ENCODE measurements at regions not wholly inside any gene's neighbourhood (a gene's known extent, or its start where the extent isn't known, plus 50 kb on each side); places are given as distances from the start of the nearest gene placed in this dataset.

GRCh38 chr4:31130930-31131329, 410.8 kb downstream of the PCDH7 start:
- no peak for DNase-seq
- H3K27ac Mint-ChIP-seq: no peak overlapping the region
- Histone ChIP-seq H3K4me1 (ENCODE audit: insufficient read depth, low read length) (no peaks in the 10 kb centered on the region), H3K27me3 (ENCODE audit: control insufficient read depth in 1 of 2, insufficient read depth in 2 of 2, low read length in 2 of 2) (no peaks in the 10 kb centered on the region), H3K4me3 (ENCODE audit: low read length) (no peak overlapping the region), H3K36me3 (ENCODE audit: insufficient read depth, low read length) (no peaks in the 10 kb centered on the region), H3K27ac (ENCODE audit: low read depth in 1 of 2, low read length in 2 of 2) (no peak overlapping the region), H3K9me3 (ENCODE audit: control insufficient read depth in 1 of 2, insufficient read depth in 1 of 2, low read length in 2 of 2) (peaks cover 0 to 7% of the 10 kb centered on the region in 2 experiments)
- TF ChIP-seq CTCF (IDR thresholded peaks at IDR 0.05): no peak
- peaks cover 2% of the 10 kb centered on the region for H3K9me3 Mint-ChIP-seq
- ChIA-PET CTCF (no interaction called here), POLR2A (no interaction called here)
- no peaks in the 10 kb centered on the region for H3K36me3 Mint-ChIP-seq (ENCODE audit: low read depth)
- intact Hi-C loops (cut with DNase I, micrococcal nuclease): no loop called here
- H3K4me1 Mint-ChIP-seq (ENCODE audit: low read depth): no peaks in the 10 kb centered on the region
- no peak for ATAC-seq (ENCODE audit: poor library complexity)
- H3K4me3 Mint-ChIP-seq: no peak overlapping the region
- no peaks in the 10 kb centered on the region for H3K27me3 Mint-ChIP-seq

GRCh38 chr4:31134720-31135119, 414.6 kb downstream of the PCDH7 start:
- CTCF ChIA-PET: no interaction called here
- POLR2A ChIA-PET: no interaction called here

GRCh38 chr4:31139767-31140166, 419.6 kb downstream of the PCDH7 start:
- intact Hi-C loops (cut with DNase I, micrococcal nuclease): no loop called here
- Histone ChIP-seq H3K9me3 (ENCODE audit: control insufficient read depth in 1 of 2, insufficient read depth in 1 of 2, low read length in 2 of 2) (peaks cover 0 to 4% of the 10 kb centered on the region in 2 experiments), H3K27me3 (ENCODE audit: control insufficient read depth in 1 of 2, insufficient read depth in 2 of 2, low read length in 2 of 2) (no peaks in the 10 kb centered on the region), H3K27ac (ENCODE audit: low read depth in 1 of 2, low read length in 2 of 2) (no peak overlapping the region), H3K36me3 (ENCODE audit: insufficient read depth, low read length) (no peaks in the 10 kb centered on the region), H3K4me1 (ENCODE audit: insufficient read depth, low read length) (no peaks in the 10 kb centered on the region), H3K4me3 (ENCODE audit: low read length) (no peak overlapping the region)
- no peak overlapping the region for H3K4me3 Mint-ChIP-seq
- no peak for TF ChIP-seq CTCF (IDR thresholded peaks at IDR 0.05)
- no peaks in the 10 kb centered on the region for H3K36me3 Mint-ChIP-seq (ENCODE audit: low read depth)
- H3K4me1 Mint-ChIP-seq (ENCODE audit: low read depth): no peaks in the 10 kb centered on the region
- POLR2A ChIA-PET: no interaction called here
- ATAC-seq (ENCODE audit: poor library complexity) (no peak), DNase-seq (no peak)
- no peaks in the 10 kb centered on the region for H3K27me3 Mint-ChIP-seq
- peaks cover 9% of the 10 kb centered on the region for H3K9me3 Mint-ChIP-seq
- no peak overlapping the region for H3K27ac Mint-ChIP-seq
- CTCF ChIA-PET: no interaction called here

More at GRCh38 chr4:31134720-31135119, 414.6 kb downstream of the PCDH7 start:
- DNase-seq (no peak), ATAC-seq (ENCODE audit: poor library complexity) (no peak)
- Histone ChIP-seq H3K36me3 (ENCODE audit: insufficient read depth, low read length) (no peaks in the 10 kb centered on the region), H3K9me3 (ENCODE audit: control insufficient read depth in 1 of 2, insufficient read depth in 1 of 2, low read length in 2 of 2) (peaks cover 0 to 4% of the 10 kb centered on the region in 2 experiments), H3K4me1 (ENCODE audit: insufficient read depth, low read length) (no peaks in the 10 kb centered on the region), H3K4me3 (ENCODE audit: low read length) (no peak overlapping the region), H3K27ac (ENCODE audit: low read depth in 1 of 2, low read length in 2 of 2) (no peak overlapping the region), H3K27me3 (ENCODE audit: control insufficient read depth in 1 of 2, insufficient read depth in 2 of 2, low read length in 2 of 2) (no peaks in the 10 kb centered on the region)
- no peak overlapping the region for H3K4me3 Mint-ChIP-seq
- no peak for TF ChIP-seq CTCF (IDR thresholded peaks at IDR 0.05)
- H3K27ac Mint-ChIP-seq: no peak overlapping the region
- no peaks in the 10 kb centered on the region for H3K27me3 Mint-ChIP-seq
- H3K4me1 Mint-ChIP-seq (ENCODE audit: low read depth): no peaks in the 10 kb centered on the region
- intact Hi-C loops (cut with DNase I, micrococcal nuclease): no loop called here
- no peaks in the 10 kb centered on the region for H3K36me3 Mint-ChIP-seq (ENCODE audit: low read depth)
- H3K9me3 Mint-ChIP-seq: peaks cover 11% of the 10 kb centered on the region
